ENCODE measurements at regions not wholly inside any gene's neighbourhood (a gene's known extent, or its start where the extent isn't known, plus 50 kb on each side); places are given as distances from the start of the nearest gene placed in this dataset.

DNA sequence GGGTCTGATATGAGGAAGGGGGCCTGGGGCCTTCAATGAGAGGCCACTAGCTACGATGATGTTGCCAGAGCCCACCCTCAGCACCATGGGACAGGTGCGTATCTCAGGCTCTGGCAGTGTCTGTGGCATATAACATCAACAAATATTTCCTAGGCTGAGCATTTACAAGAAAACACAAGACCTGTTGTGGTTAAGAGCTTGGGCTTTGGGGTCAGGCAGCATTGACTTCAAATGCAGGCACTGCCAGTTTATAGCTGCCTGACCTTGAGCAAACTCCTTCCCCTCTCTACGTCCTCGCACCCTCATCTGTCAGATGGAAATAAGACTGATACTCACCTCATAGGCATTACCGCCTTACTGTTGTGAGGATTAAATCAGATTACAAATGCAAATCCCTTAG is 156.0 kb downstream of the KATNAL1 start:
- no peak for DNase-seq

DNA sequence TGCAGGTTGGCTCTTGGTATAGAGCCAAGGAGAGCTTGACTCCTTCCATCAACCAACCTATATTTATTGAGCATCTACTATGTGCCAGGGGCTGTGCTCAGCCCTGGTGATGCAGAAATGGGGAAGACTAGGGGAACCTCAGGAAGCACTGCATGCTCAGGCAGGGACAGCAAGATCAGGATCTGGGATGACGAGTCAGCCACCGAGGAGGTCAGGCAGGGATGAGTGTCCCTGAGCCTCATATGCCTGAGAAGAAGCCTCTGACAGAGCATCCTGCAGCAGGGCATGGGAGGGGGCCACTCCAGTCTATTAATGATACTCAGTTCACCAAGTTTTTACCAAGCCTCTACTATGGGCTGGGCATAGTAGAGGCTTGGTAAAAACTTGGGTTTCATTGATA is 158.1 kb downstream of the KATNAL1 start:
- DNase-seq = no peak

DNA sequence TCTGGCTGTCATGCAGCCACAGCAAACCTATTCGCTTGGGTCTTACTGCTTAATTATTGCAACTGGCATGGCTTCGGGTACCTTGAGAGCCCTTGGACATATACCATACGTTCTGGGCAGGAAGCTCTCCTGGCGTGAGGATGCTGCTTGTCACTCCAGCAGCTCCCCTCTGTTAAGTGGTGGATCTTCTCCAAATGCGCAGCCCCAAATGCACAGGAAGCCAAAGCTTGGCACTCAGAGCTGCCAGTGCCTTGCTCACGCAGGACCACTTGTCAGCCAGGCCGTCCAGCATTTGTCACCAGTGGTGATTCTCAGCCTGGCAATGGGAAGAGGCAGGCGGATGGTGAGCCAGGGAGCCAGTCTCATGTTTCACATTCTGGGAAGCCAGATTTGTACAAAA is 158.6 kb downstream of the KATNAL1 start:
- DNase-seq = no peak

GRCh38 chr13:30148171-30148754 is 159.1 kb downstream of the KATNAL1 start:
- DNase-seq = no peak

- DNase-seq = peak; percentile 8
Observed at GRCh38 chr13:30147421-30147820, 159.9 kb downstream of the KATNAL1 start.

GRCh38 chr13:30147015-30147414 is 160.3 kb downstream of the KATNAL1 start:
- no peak for DNase-seq

GRCh38 chr13:30145709-30146367 is 161.5 kb downstream of the KATNAL1 start:
- no peak for DNase-seq

- no peak for DNase-seq
Observed at GRCh38 chr13:30143666-30144400, 163.5 kb downstream of the KATNAL1 start.

GRCh38 chr13:30142486-30143211 is 164.7 kb downstream of the KATNAL1 start:
- DNase-seq = no peak

DNA sequence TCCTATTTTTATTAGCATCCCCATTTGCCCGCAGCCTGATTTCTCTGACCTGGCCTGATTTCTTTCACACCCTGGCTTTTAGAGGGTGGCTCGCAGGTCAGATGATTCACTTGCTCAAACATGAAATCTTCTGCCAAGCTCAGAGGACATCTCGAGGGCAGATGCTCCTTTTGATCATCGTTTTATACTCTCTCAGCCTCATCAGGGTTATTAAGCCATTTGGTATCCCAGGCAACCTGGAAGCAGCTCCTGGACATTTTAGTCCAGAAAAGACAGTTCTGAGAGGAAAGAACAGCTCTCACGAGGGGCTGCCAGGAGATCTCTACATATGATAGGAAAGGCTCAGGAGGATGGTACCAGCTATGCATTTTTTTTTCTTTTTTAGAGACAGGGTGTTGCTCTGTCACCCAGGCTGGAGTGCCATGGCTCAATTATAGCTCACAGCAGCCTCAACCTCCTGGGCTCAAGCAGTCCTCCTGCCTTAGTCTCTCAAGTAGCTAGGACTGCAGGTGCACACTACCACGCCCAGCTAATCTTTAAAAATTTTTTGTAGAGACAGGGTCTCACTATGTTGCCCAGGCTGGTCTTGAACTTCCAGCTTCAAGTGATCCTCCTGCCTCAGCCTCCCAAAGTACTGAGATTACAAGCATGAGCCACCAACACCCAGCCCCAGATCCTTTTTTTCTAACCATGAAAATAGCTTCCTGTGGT is 165.4 kb downstream of the KATNAL1 start:
- no peak for DNase-seq

- DNase-seq = no peak
Observed at GRCh38 chr13:30140973-30141372, 166.4 kb downstream of the KATNAL1 start.

DNA sequence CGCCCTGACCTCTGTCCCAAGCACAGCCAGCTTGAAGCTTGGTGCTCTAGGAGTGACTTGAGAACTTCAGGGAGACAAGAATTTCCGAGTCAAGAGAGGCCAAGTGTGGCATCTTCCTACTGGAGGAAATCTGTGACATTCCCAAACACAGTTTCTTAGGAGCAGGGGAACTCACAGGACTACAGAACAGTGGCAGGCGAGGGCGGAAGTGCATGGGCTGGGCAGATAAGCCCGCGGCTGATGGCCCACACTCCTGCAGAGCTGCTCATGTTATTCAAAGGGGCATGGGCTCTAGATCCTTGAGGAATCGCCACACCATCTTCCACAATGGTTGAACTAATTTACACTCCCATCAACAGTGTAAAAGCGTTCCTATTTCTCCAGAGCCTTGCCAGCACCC is 168.8 kb downstream of the KATNAL1 start:
- DNase-seq = peak; percentile 30

- DNase-seq = no peak
Observed at GRCh38 chr13:30135868-30136267, 171.5 kb downstream of the KATNAL1 start.

- DNase-seq = no peak
Observed at GRCh38 chr13:30135351-30135750, 172.0 kb downstream of the KATNAL1 start.

- DNase-seq = no peak
Observed at GRCh38 chr13:30134578-30134977, 172.8 kb downstream of the KATNAL1 start.

- DNase-seq = no peak
Observed at GRCh38 chr13:30133996-30134395, 173.4 kb downstream of the KATNAL1 start.

DNA sequence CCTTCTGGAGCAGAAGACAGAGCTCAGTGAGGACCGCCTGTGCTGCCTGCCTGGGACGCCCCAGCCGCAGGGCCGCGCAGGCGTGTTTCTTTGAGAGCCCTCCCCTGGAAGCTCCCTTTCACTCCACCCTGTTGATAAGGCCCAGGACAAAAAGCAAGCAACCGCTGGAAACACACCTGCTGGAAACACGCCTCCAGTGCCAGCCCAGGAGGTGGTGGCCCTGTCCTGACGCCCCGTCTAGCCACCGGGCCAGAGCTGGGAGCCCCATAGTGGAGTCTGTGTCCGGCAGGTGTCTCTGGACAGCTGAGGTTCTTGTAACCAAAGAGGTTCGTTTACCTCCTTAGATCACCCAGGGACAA is 173.8 kb downstream of the KATNAL1 start:
- DNase-seq = peak; percentile 16

DNA sequence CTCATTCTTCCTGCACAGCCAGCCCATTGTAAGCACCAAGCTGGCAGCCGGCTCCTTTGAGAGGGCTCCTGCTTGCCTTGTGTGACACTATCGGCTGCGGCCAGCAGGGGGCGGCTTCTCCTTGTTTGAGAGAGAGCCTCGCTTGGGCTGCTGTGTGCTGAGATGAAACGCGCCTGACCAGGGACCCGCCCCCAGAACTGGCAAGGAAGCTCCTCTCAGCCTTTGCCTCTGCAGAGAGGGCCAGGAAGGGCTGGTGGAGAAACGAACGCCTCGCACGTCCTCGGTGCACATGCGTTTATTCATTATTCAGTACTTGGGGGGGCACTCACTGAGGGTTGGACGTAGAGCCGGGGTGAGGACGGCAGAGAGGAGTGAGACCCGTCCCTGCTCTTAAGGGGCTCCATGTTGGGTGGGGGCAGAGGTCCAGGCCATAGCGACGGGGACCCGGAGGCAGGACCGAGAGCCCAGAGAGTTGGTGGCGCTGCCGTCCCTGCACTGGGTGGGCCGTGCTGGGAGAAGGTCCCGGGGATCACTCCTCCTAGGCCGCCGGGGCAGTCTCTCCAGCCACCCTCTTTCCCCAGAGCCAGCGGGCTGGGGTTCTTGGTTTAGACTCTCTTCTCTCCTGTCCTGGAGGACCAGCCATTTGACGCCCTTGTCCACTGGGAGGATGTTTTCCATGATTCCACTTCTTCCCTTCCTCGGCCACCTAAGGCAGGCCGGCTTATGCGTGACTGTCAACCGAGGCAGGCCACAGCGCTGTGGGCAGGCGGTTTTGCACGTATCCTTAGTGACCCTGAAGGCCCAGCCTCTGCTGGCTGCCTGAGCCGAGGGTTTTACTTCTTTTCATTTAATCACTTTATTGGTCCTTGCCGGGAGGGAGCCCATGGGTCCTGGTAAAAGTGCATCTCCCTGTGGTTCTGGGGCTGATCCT is 174.5 kb downstream of the KATNAL1 start:
- DNase-seq = peak; percentile 95

DNA sequence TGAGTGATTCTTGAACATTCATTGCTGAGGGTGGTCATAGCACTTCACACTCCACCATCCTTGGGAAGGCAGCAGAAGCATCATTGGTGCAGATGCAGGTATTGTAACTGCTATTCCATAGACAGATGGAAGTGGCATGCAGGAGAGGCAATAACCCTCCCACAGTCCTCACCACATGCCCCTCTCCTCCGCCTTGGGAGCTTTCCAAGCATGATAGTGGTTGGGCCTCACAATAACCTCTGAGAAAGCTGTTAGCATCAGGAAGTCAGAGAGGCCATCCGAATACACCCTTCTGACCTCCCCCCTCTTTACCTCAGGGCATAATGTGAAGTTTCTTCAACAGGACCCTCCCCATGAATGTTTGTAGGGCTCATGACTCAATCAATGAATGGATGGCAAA is 177.9 kb downstream of the KATNAL1 start:
- DNase-seq = no peak

DNA sequence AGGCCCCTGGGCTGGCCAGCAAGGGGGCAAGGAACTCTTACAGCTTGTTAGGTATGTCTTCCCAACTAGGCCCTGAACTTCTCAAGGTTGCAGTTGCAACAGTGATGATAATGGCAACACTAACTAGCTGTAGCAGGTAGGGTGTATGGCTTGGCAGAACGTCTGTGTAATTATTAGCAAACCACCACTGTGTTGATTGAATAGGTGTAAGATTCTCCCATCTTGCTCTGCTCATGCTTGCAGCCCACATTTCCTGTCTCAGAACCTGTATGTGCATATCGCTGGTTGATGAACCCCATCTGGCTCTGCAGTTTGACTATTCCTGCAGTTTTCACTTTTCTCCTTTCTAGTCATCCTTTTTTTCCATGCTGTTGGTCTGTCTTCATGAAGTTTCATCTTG is 178.8 kb downstream of the KATNAL1 start:
- DNase-seq = no peak

- peak; percentile 59 for DNase-seq
Observed at GRCh38 chr13:30128095-30128494, 179.3 kb downstream of the KATNAL1 start.

DNA sequence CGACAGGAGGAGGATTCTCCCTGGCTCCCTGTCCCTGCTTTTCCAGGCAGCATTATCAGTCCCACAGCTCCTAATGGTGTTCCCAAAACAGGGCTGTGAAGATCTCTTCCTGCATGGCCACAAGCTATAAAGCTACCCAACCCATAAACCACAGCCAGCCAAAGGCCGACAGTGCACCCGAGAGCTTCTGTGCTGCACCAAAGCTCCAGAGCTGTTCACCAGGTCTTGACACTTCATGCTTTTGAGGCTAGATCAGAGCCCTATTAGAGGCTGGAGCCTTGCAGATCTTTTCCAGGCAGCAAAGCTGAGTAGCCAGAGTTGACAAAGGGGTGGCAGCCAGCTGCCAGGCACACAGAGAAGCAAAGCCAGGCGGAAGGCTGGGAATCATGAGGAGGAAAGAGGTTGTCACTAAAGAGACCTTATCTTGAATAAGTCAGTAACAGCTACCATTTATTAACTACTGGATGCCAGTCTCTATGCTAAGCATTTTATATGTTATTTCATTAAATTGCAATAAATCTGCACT is 180.4 kb downstream of the KATNAL1 start:
- no peak for DNase-seq
